HG03135 (cell line): ENCODE measurements at regions not wholly inside any gene's neighbourhood (a gene's known extent, or its start where the extent isn't known, plus 50 kb on each side); places are given as distances from the start of the nearest gene placed in this dataset.

Source experiments
- ATAC-seq: cut with Tn5 transposase; IDR thresholded peaks from one replicate; pipeline ENCODE4 v1.9.1; 2021; ENCODE audit warnings: mild to moderate bottlenecking, moderate library complexity; ENCODE audit not compliant: unreplicated experiment

- ATAC-seq = no peak
Observed at GRCh38 chr6:85396159-85396808, 53.6 kb upstream of the NT5E start.

- no peak for ATAC-seq
Observed at GRCh38 chr6:85395746-85396145, 54.1 kb upstream of the NT5E start.

DNA sequence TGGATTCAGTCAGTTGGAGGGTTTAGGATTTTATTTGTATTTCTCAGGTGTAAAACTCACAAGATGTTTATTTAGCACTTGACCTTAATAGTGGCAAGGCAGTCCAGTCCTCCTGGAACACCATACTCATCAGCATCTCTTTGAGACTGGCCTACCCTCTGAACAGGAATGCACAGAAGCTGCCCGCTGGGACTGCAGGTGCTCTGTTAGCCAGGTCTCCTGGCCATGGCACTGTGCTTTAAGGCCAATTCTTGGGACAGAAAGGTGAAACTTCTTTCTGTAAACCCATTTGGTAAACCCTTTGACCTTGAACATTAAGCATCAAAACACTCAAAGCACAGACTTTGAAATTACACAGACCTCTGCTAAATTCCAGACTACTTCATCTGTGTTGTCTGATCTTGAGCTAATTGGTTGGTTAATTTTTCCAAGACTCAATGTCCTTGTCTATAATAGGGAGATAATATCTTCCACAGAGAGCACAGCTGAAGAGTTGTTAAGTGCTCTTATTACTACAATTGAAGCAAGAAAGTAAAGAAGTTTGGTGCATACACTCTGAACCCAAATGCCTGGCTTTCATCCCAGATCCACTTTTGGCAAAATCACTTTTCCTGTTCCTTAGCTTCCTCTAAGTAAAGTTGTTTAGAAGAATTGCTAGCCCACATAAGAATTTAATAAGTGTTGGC is 54.9 kb upstream of the NT5E start:
- no peak for ATAC-seq

DNA sequence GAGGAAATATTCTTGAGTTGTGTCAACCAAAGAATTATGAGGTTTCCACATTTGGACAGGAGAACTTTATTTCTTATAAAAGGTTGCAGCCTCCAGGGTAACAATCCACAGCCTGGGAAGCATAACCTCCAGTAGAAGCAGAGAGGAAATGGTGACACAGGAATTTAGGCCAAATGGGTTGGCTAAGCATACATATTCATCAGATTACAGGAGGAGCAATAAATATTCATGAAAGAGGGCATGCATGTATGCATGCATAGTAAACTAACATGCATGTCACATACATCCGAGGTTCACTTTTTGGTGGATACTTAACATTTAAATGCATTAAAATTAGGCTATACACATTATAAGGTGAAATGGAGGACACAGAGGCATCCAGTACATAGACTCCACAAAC is 55.7 kb upstream of the NT5E start:
- ATAC-seq = no peak

DNA sequence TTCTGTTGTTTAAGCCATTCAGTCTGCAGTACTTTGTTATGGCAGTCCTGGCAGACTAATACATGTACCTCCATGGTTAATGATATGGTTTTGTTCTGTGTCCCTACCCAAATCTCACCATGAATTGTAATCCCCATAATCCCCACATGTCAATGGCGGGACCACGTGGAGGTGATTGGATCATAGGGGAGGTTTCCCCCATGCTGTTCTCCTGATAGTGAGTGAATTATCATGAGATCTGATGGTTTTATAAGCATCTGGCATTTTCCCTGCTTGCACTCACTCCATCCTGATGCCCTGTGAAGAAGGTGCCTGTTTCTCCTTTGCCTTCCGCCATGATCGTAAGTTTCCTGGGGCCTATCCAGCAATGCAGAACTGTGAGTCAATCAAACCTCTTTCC is 57.5 kb upstream of the NT5E start:
- no peak for ATAC-seq

GRCh38 chr6:85390775-85391174 is 59.1 kb upstream of the NT5E start:
- no peak for ATAC-seq

DNA sequence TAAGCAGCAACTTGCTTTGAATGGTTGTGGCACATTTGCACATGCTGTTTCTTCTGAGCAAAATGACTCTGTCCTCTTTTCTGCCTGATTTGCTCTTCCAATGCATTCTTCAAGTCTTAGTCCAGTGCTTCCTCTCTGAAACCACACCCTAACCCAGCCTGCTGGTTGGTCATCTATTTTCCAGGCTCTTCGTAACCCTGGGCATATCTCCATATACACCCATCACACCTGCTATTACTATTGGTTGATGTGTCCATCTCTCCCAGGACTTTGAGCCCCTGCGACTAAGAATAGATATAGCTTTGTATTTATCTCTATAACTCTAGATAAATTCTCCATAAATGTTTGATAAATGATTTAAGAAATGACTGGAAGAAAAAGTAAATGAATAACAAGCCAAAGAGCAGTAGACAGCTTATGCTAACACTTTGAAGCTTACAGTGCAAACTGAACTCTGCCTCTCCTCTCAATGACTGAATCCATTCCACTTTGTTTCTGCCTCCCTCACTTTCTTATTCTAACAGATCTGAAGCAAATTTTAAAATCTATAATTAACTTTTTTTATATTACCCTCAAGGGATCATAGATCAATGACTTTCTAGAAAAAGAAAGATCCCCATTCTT is 59.7 kb upstream of the NT5E start:
- no peak for ATAC-seq

- ATAC-seq = no peak
Observed at GRCh38 chr6:85389151-85389797, 60.6 kb upstream of the NT5E start.

GRCh38 chr6:85388531-85388930 is 61.4 kb upstream of the NT5E start:
- ATAC-seq = no peak

DNA sequence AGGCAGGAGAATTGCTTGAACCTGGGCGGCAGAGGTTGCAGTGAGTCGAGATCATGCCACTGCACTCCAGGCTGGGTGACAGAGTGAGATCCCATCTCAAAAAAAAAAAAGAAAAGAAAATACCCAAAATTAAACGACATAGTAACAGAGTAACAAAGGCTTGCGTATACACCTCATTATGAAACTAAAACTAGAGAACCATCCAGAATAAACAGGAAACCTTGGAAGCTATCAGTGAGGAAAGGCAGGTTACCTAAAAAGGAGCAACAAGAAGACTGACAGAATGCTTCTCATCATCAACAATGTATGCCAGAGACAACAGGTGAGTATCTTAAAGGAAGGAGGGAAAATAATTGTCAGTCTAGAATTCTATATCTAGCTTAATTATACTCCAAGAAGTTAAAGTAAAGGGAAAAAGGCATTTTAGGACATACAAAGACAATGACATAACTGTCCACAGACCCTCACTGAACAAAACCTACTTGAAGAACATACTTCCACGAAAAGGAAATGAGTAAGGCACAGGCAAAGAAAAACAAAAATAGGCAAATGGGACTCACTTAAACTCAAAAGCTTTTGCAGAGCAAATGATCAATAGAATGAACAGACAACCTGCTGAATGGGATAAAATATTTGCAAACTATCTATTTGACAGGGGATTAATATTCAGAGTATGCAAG is 64.1 kb upstream of the NT5E start:
- ATAC-seq = no peak

- no peak for ATAC-seq
Observed at GRCh38 chr6:85383042-85383441, 66.8 kb upstream of the NT5E start.

GRCh38 chr6:85382541-85382940 is 67.3 kb upstream of the NT5E start:
- no peak for ATAC-seq

DNA sequence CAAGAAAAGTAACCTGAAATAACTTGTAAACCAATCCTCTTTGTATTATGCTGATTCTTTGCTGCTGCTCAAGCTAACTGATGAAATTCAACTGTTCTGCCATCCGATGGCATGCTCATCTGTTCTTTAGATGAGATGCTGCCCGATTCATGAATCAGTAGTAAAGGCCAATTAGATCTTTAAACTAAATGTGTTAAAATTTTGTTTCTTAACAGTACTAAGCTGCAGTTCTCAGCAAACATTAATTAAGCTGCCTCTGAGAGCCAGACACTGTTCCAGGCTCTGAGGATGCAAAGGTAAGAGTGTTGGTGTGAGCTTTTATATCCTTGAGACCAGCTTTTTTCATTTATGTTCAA is 77.0 kb upstream of the NT5E start:
- no peak for ATAC-seq

- ATAC-seq = no peak
Observed at GRCh38 chr6:85372188-85372914, 77.5 kb upstream of the NT5E start.

DNA sequence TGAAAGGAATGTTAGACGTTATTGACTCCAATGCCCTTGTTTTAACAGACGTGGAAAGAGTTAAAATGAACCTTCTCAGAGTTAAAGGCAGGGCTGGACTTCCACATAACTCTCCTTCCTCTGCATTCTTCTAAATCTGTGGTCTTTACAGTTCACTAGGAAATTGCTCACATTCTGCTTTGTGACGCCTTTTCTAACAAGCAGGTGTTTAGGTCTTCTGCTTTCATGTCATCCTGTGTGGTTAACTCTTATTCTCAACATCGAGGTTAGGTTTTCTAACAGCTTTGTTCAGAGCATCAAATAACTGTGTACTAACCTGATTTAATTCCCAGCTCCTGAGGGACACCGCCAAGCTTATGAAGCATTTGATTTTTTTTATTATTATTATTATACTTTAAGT is 81.3 kb upstream of the NT5E start:
- peak; percentile 74 for ATAC-seq

- ATAC-seq = no peak
Observed at GRCh38 chr6:85364344-85364743, 85.5 kb upstream of the NT5E start.

DNA sequence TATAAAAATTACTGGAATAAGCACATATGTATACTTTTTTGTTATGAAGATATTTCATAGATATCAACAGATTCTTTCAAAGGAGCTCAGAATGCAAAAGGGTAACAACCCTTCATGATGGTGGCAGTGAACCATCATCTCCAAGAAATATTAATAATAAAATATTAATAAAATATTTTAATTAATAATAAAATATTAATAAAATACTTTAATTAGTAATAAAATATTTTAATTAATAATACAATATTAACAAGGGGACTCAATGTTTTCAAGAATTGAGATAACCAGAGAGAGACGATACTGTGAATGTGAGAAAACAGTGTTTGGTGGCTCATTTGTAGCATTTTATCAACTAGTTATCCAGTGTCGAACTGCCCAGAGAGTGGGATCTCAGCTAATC is 86.0 kb upstream of the NT5E start:
- ATAC-seq = no peak

DNA sequence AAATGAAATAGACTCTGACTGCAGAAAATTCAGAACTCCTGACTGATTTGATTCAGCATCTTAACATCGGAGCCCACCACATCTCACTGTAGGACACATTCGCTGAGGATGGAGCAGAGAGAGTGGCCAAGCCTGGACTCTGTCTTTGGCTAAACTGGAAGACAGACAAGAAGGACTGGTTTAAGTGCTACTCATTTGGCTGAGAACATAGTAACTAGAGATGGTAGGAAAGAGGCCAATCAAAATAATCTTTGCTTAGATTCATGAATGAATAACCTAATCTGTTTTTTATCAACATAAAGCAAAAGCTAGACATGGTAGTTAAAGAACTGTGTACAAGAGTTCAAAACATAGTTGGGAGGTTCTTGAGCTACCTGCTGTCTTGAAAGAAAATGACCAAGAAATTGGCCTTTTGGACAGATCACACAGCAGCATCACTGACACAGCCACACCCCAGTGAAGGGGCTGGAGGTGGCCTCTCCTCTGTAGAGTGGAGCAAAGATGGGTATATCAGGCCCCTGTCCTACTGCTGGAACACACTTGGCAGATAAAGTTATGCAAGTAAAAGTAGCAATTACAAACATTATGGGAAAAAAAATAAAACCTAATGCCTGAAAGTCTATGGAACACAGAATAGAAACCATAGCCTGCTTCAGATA is 87.1 kb upstream of the NT5E start:
- no peak for ATAC-seq

GRCh38 chr6:85361643-85362014 is 88.3 kb upstream of the NT5E start:
- no peak for ATAC-seq
